ENCODE measurements at regions not wholly inside any gene's neighbourhood (a gene's known extent, or its start where the extent isn't known, plus 50 kb on each side); places are given as distances from the start of the nearest gene placed in this dataset.
A peak's percentile ranks its signal among the peaks of the same experiment; 100 is the strongest.

GRCh38 chr6:120108061-120108795 lies 758.7 kb upstream of the MAN1A1 start:
- DNase-seq = no peak

GRCh38 chr6:120103618-120104017 lies 754.1 kb upstream of the MAN1A1 start:
- DNase-seq = no peak

- peak in 2 of 3 donors; percentile 1 to 4 for DNase-seq
Observed at GRCh38 chr6:120096696-120097260, 747.2 kb upstream of the MAN1A1 start.

- DNase-seq = no peak
Observed at GRCh38 chr6:120083186-120083585, 733.6 kb upstream of the MAN1A1 start.

GRCh38 chr6:120077489-120077888 lies 727.9 kb upstream of the MAN1A1 start:
- peak in 2 of 3 donors; percentile 7 to 18 for DNase-seq

- DNase-seq = no peak
Observed at GRCh38 chr6:120058410-120058809, 708.8 kb upstream of the MAN1A1 start.

GRCh38 chr6:120056085-120056484 lies 706.5 kb upstream of the MAN1A1 start:
- DNase-seq = no peak

- no peak for DNase-seq
Observed at GRCh38 chr6:120055071-120055470, 705.5 kb upstream of the MAN1A1 start.

- DNase-seq = no peak
Observed at GRCh38 chr6:120039664-120040063, 690.1 kb upstream of the MAN1A1 start.

GRCh38 chr6:120031837-120032236 lies 682.3 kb upstream of the MAN1A1 start:
- DNase-seq = no peak

GRCh38 chr6:120026791-120027190 lies 677.2 kb upstream of the MAN1A1 start:
- no peak for DNase-seq

GRCh38 chr6:120010075-120010474 lies 660.5 kb upstream of the MAN1A1 start:
- no peak for DNase-seq

- no peak for DNase-seq
Observed at GRCh38 chr6:120005292-120005976, 655.9 kb upstream of the MAN1A1 start.

GRCh38 chr6:119986934-119987549 lies 637.5 kb upstream of the MAN1A1 start:
- no peak for DNase-seq

- DNase-seq = no peak
Observed at GRCh38 chr6:119985952-119986736, 636.6 kb upstream of the MAN1A1 start.

- no peak for DNase-seq
Observed at GRCh38 chr6:119980802-119981201, 631.2 kb upstream of the MAN1A1 start.

- no peak for DNase-seq
Observed at GRCh38 chr6:119979862-119980261, 630.3 kb upstream of the MAN1A1 start.

- no peak for DNase-seq
Observed at GRCh38 chr6:119978274-119978889, 628.8 kb upstream of the MAN1A1 start.

GRCh38 chr6:119974430-119975159 lies 625.0 kb upstream of the MAN1A1 start:
- DNase-seq = no peak

- no peak for DNase-seq
Observed at GRCh38 chr6:119966484-119966883, 616.9 kb upstream of the MAN1A1 start.

GRCh38 chr6:119965900-119966299 lies 616.3 kb upstream of the MAN1A1 start:
- no peak for DNase-seq

All from muscle of back (tissue), 3 donors.